H1 (cell line): ENCODE measurements at regions not wholly inside any gene's neighbourhood (a gene's known extent, or its start where the extent isn't known, plus 50 kb on each side); places are given as distances from the start of the nearest gene placed in this dataset.

Experiments
- BCL11A ChIP-seq, 2 experiments: IDR thresholded peaks; one replicate each; pipeline ENCODE4 v1.6.1; 2011; ENCODE audit warnings: low read depth in 2 of 2, low read length in 2 of 2, mild to moderate bottlenecking in 2 of 2
- CEBPB ChIP-seq: IDR thresholded peaks from 2 replicates; pipeline ENCODE4 v1.6.1; 2012; ENCODE audit warnings: low read depth, low read length
- HDAC2 ChIP-seq, 2 experiments: fragments of 300-600 bp in 1 of 2; sonication (generic) in 1 of 2; IDR thresholded peaks; 2 replicates each; pipeline ENCODE4 v1.6.1; 2011 to 2012; ENCODE audit warnings: low read depth in 2 of 2, low read length in 2 of 2, mild to moderate bottlenecking in 2 of 2, moderate library complexity in 2 of 2, borderline replicate concordance in 1 of 2, inconsistent platforms in 1 of 2
- KDM1A ChIP-seq: fragments of 200-600, 300-600 bp; sonication (generic); IDR thresholded peaks from 2 replicates; pipeline ENCODE4 v1.7.1; 2016; ENCODE audit warnings: mild to moderate bottlenecking, low read length, borderline replicate concordance
- RXRA ChIP-seq: IDR thresholded peaks from 2 replicates; pipeline ENCODE4 v1.6.1; 2011; ENCODE audit warnings: low read depth, mild to moderate bottlenecking, low read length, moderate library complexity; ENCODE audit not compliant: insufficient read depth
- SIN3A ChIP-seq, 2 experiments: IDR thresholded peaks in 1 of 2; conservative IDR thresholded peaks in 1 of 2; 2 replicates each; pipeline ENCODE4 v1.6.1; 2011 to 2012; ENCODE audit warnings: low read length in 2 of 2, improper control_type of control experiment in 1 of 2, low read depth in 1 of 2, mild to moderate bottlenecking in 1 of 2
- SP1 ChIP-seq: IDR thresholded peaks from 2 replicates; pipeline ENCODE4 v1.6.1; 2011; ENCODE audit warnings: low read depth, low read length
- TAF7 ChIP-seq: optimal IDR thresholded peaks from 2 replicates; pipeline ENCODE3; 2011; ENCODE audit warnings: low read depth, mild to moderate bottlenecking, inconsistent platforms, low read length, moderate library complexity, borderline replicate concordance
- TF ChIP-seq, protein P1 (sequence below): fragments of 300-600 bp; sonication (generic); IDR thresholded peaks from 2 replicates; pipeline ENCODE4 v1.7.1; 2012; ENCODE audit warnings: low read length, moderate library complexity, mild to moderate bottlenecking, inconsistent platforms; ENCODE audit not compliant: insufficient replicate concordance
- TF ChIP-seq, protein P2 (sequence below): IDR thresholded peaks from 2 replicates; pipeline ENCODE4 v1.6.1; 2012; ENCODE audit warnings: inconsistent platforms

DNA sequence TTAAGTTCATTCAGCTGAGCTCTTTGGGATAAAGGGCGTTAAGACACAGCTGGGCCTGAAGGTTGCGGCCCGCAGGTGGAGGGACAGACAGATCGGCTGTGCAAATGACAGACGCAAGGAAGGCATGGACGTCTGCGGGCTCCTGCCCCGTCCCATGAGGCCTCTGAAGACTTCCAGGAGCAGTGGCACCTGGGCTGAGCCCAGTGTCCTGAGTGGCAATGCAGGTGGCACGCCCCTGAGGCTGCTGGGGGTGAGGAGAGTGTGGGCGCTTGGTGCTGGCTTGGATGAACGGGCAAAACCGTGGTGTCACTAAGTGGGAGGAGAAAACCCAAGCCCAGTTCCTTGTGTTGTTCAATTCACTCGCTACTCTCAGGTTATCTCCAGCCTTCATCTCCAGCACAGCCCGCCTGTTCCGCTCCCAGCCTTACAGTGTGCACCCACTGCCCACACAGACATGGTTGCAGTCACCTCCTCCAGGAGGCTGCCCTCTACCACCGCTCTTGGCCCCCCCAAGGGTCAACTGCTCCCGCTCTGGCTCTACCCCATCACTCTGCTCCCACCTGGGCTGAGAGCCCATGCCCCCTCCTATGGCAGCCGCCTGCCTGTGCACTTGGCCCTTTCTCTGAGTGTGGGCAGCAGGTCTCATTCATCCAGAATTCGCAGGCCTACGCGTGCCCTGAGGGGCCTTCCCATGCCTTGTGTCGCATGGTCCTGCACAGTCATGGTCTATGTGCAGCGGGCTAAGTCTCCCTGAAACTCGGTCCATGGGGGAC is 50.3 kb downstream of the PTGR3 start (continued):
- TF ChIP-seq, protein P1, sequence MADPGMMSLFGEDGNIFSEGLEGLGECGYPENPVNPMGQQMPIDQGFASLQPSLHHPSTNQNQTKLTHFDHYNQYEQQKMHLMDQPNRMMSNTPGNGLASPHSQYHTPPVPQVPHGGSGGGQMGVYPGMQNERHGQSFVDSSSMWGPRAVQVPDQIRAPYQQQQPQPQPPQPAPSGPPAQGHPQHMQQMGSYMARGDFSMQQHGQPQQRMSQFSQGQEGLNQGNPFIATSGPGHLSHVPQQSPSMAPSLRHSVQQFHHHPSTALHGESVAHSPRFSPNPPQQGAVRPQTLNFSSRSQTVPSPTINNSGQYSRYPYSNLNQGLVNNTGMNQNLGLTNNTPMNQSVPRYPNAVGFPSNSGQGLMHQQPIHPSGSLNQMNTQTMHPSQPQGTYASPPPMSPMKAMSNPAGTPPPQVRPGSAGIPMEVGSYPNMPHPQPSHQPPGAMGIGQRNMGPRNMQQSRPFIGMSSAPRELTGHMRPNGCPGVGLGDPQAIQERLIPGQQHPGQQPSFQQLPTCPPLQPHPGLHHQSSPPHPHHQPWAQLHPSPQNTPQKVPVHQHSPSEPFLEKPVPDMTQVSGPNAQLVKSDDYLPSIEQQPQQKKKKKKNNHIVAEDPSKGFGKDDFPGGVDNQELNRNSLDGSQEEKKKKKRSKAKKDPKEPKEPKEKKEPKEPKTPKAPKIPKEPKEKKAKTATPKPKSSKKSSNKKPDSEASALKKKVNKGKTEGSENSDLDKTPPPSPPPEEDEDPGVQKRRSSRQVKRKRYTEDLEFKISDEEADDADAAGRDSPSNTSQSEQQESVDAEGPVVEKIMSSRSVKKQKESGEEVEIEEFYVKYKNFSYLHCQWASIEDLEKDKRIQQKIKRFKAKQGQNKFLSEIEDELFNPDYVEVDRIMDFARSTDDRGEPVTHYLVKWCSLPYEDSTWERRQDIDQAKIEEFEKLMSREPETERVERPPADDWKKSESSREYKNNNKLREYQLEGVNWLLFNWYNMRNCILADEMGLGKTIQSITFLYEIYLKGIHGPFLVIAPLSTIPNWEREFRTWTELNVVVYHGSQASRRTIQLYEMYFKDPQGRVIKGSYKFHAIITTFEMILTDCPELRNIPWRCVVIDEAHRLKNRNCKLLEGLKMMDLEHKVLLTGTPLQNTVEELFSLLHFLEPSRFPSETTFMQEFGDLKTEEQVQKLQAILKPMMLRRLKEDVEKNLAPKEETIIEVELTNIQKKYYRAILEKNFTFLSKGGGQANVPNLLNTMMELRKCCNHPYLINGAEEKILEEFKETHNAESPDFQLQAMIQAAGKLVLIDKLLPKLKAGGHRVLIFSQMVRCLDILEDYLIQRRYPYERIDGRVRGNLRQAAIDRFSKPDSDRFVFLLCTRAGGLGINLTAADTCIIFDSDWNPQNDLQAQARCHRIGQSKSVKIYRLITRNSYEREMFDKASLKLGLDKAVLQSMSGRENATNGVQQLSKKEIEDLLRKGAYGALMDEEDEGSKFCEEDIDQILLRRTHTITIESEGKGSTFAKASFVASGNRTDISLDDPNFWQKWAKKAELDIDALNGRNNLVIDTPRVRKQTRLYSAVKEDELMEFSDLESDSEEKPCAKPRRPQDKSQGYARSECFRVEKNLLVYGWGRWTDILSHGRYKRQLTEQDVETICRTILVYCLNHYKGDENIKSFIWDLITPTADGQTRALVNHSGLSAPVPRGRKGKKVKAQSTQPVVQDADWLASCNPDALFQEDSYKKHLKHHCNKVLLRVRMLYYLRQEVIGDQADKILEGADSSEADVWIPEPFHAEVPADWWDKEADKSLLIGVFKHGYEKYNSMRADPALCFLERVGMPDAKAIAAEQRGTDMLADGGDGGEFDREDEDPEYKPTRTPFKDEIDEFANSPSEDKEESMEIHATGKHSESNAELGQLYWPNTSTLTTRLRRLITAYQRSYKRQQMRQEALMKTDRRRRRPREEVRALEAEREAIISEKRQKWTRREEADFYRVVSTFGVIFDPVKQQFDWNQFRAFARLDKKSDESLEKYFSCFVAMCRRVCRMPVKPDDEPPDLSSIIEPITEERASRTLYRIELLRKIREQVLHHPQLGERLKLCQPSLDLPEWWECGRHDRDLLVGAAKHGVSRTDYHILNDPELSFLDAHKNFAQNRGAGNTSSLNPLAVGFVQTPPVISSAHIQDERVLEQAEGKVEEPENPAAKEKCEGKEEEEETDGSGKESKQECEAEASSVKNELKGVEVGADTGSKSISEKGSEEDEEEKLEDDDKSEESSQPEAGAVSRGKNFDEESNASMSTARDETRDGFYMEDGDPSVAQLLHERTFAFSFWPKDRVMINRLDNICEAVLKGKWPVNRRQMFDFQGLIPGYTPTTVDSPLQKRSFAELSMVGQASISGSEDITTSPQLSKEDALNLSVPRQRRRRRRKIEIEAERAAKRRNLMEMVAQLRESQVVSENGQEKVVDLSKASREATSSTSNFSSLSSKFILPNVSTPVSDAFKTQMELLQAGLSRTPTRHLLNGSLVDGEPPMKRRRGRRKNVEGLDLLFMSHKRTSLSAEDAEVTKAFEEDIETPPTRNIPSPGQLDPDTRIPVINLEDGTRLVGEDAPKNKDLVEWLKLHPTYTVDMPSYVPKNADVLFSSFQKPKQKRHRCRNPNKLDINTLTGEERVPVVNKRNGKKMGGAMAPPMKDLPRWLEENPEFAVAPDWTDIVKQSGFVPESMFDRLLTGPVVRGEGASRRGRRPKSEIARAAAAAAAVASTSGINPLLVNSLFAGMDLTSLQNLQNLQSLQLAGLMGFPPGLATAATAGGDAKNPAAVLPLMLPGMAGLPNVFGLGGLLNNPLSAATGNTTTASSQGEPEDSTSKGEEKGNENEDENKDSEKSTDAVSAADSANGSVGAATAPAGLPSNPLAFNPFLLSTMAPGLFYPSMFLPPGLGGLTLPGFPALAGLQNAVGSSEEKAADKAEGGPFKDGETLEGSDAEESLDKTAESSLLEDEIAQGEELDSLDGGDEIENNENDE = no peak
- TF ChIP-seq SP1 = no peak
- TF ChIP-seq SIN3A (conservative IDR thresholded peaks at IDR 0.05 in 1 of 2, IDR thresholded peaks at IDR 0.05 in 1 of 2; ENCODE audit: low read depth in 1 of 2, low read length in 2 of 2) = no peak
- no peak for TF ChIP-seq HDAC2 (IDR thresholded peaks at IDR 0.05; ENCODE audit: borderline replicate concordance in 1 of 2, low read depth in 2 of 2, low read length in 2 of 2)
- TF ChIP-seq TAF7 = no peak
- TF ChIP-seq KDM1A = no peak
- TF ChIP-seq CEBPB = no peak
- TF ChIP-seq BCL11A (IDR thresholded peaks at IDR 0.05; ENCODE audit: low read depth in 2 of 2, low read length in 2 of 2) = no peak
- no peak for TF ChIP-seq RXRA
- TF ChIP-seq, protein P2, sequence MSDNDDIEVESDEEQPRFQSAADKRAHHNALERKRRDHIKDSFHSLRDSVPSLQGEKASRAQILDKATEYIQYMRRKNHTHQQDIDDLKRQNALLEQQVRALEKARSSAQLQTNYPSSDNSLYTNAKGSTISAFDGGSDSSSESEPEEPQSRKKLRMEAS = no peak
